Right kidney (tissue), 1 donor: ENCODE measurements at regions not wholly inside any gene's neighbourhood (a gene's known extent, or its start where the extent isn't known, plus 50 kb on each side); places are given as distances from the start of the nearest gene placed in this dataset.
A peak's percentile ranks its signal among the peaks of the same experiment; 100 is the strongest.
"Not testable (repeated sequence)": the region's sequence is repeated elsewhere in the genome, so short reads cannot be mapped to it uniquely, and the experiment has no call there.

ENCODE experiments used
- DNase-seq: peaks from one replicate; pipeline ENCODE4 v3.0.0-alpha.2; 2016

- no peak for DNase-seq
Measured at GRCh38 chr3:197406266-197406665, 107.9 kb upstream of the DLG1 start.

GRCh38 chr3:197404754-197405153 lies 106.3 kb upstream of the DLG1 start:
- DNase-seq: no peak

- no peak for DNase-seq
Measured at GRCh38 chr3:197404030-197404429, 105.6 kb upstream of the DLG1 start.

GRCh38 chr3:197402401-197402800 lies 104.0 kb upstream of the DLG1 start:
- not testable (repeated sequence) for DNase-seq

- no peak for DNase-seq
Measured at GRCh38 chr3:197399486-197399885, 101.1 kb upstream of the DLG1 start.

- no peak for DNase-seq
Measured at GRCh38 chr3:197398286-197398878, 100.0 kb upstream of the DLG1 start.

GRCh38 chr3:197397838-197398237 lies 99.4 kb upstream of the DLG1 start:
- no peak for DNase-seq

- DNase-seq: no peak
Measured at GRCh38 chr3:197394464-197395321, 96.3 kb upstream of the DLG1 start.

- DNase-seq: not testable (repeated sequence)
Measured at GRCh38 chr3:197394126-197394463, 95.7 kb upstream of the DLG1 start.

- no peak for DNase-seq
Measured at GRCh38 chr3:197393711-197394110, 95.3 kb upstream of the DLG1 start.

- DNase-seq: no peak
Measured at GRCh38 chr3:197392961-197393360, 94.5 kb upstream of the DLG1 start.

GRCh38 chr3:197381371-197381770 lies 83.0 kb upstream of the DLG1 start:
- no peak for DNase-seq

- no peak for DNase-seq
Measured at GRCh38 chr3:197380786-197381185, 82.4 kb upstream of the DLG1 start.

GRCh38 chr3:197378985-197379718 lies 80.7 kb upstream of the DLG1 start:
- DNase-seq: no peak

GRCh38 chr3:197376735-197377555 lies 78.5 kb upstream of the DLG1 start:
- no peak for DNase-seq

- DNase-seq: no peak
Measured at GRCh38 chr3:197376020-197376419, 77.6 kb upstream of the DLG1 start.

- DNase-seq: no peak
Measured at GRCh38 chr3:197375001-197375441, 76.6 kb upstream of the DLG1 start.

GRCh38 chr3:197373096-197373495 lies 74.7 kb upstream of the DLG1 start:
- no peak for DNase-seq

GRCh38 chr3:197372047-197372661 lies 73.7 kb upstream of the DLG1 start:
- peak; percentile 38 for DNase-seq

- peak; percentile 46 for DNase-seq
Measured at GRCh38 chr3:197371591-197372046, 73.2 kb upstream of the DLG1 start.

GRCh38 chr3:197369545-197369944 lies 71.1 kb upstream of the DLG1 start:
- no peak for DNase-seq

GRCh38 chr3:197368821-197369220 lies 70.4 kb upstream of the DLG1 start:
- no peak for DNase-seq
